Natural killer cell (primary cell): ENCODE measurements at regions not wholly inside any gene's neighbourhood (a gene's known extent, or its start where the extent isn't known, plus 50 kb on each side); places are given as distances from the start of the nearest gene placed in this dataset.

Experiments
- ATAC-seq, 3 donors: fragments of 150-1000 bp in 2 of 3; fragments of 200-7000 bp in 1 of 3; cut with Tn5 transposase; 1 replicate in 1 of 3; 2 replicates in 2 of 3; pipeline ENCODE4 v1.10.0; 2021; ENCODE audit warnings: mild to moderate bottlenecking in 2 of 3, moderate library complexity in 2 of 3
- DNase-seq, 2 donors: peaks; one replicate each; pipeline versions ENCODE4 v3.0.0 to v3.0.0-alpha.2; 2013 to 2021; ENCODE audit warnings: mixed read lengths in 1 of 2
- H3K27ac ChIP-seq: one replicate; pipeline ENCODE4 v1.5.1; 2013; ENCODE audit warnings: mild to moderate bottlenecking, low read length
- H3K27me3 ChIP-seq: one replicate; pipeline ENCODE4 v1.6.1; 2013; ENCODE audit warnings: low read length; ENCODE audit not compliant: control insufficient read depth, insufficient read depth
- H3K36me3 ChIP-seq: one replicate; pipeline ENCODE4 v1.6.1; 2013; ENCODE audit warnings: low read length; ENCODE audit not compliant: control insufficient read depth, insufficient read depth
- H3K4me1 ChIP-seq: one replicate; pipeline ENCODE4 v1.6.1; 2013; ENCODE audit warnings: low read length; ENCODE audit not compliant: control insufficient read depth, insufficient read depth
- H3K4me3 ChIP-seq: one replicate; pipeline ENCODE4 v1.5.1; 2013; ENCODE audit warnings: low read length
- H3K9me3 ChIP-seq: one replicate; pipeline ENCODE4 v1.6.1; 2013; ENCODE audit warnings: low read length; ENCODE audit not compliant: control insufficient read depth, insufficient read depth
- H3K27ac Mint-ChIP-seq, 2 donors: one replicate each; pipeline ENCODE4 v1.8.0; 2022; ENCODE audit warnings: mild to moderate bottlenecking in 2 of 2, mixed read lengths in 2 of 2, moderate library complexity in 1 of 2
- H3K27me3 Mint-ChIP-seq, 2 donors: one replicate each; pipeline ENCODE4 v1.8.0; 2022; ENCODE audit warnings: low read depth in 2 of 2, mixed read lengths in 2 of 2
- H3K36me3 Mint-ChIP-seq: one replicate; pipeline ENCODE4 v1.8.0; 2022; ENCODE audit warnings: mixed read lengths
- H3K4me1 Mint-ChIP-seq, 2 donors: one replicate each; pipeline ENCODE4 v1.8.0; 2022; ENCODE audit warnings: mixed read lengths in 2 of 2
- H3K4me3 Mint-ChIP-seq: one replicate; pipeline ENCODE4 v1.8.0; 2022; ENCODE audit warnings: mild to moderate bottlenecking, moderate library complexity, mixed read lengths
- H3K9me3 Mint-ChIP-seq, 2 donors: one replicate each; pipeline ENCODE4 v1.8.0; 2022; ENCODE audit warnings: mixed read lengths in 2 of 2
- WGBS: methylation state at CpG from one replicate; pipeline ENCODE4 v1.1.7; 2013; ENCODE audit warnings: missing lambda C conversion rate; ENCODE audit not compliant: insufficient coverage; 5-methylcytosine and 5-hydroxymethylcytosine counted together
- intact Hi-C: fragments of 100-400 bp; cut with micrococcal nuclease; formaldehyde crosslinking; loops from one replicate; pipeline ENCODE4 v1.14.2; 2022
- TF ChIP-seq, protein P1 (sequence below): fragments of 200-600 bp; IDR thresholded peaks from one replicate; pipeline ENCODE4 v1.8.0; 2022; ENCODE audit warnings: antibody characterized with exemption

DNA sequence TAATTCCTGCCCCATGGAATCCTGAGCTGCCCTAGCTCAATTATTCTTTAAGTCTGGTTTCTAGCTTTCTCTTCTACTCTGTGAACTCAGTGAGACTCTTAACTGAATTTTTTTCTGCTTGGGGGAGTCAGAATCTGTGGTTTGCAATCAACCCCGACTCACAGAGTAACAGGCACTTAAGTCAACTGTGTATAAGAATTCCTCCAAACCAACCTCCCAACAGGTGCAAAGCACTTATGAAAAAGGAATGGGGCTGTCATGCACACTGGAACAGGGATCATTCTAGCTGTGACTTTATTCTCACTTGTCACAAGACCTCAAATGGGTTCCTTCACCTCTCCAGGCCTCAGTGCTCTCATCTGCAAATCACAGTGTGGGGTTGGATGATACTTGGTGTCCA, 60.3 kb upstream of the SYT6 start:
- Mint-ChIP-seq H3K36me3 (no peaks in the 10 kb centered on the region), H3K4me3 (no peak overlapping the region), H3K27ac (no peak overlapping the region), H3K4me1 (peaks cover 5 to 7% of the 10 kb centered on the region in 2 donors), H3K9me3 (no peaks in the 10 kb centered on the region), H3K27me3 (peaks cover 10 to 32% of the 10 kb centered on the region in 2 donors)
- Histone ChIP-seq H3K4me1 (peaks cover 3% of the 10 kb centered on the region), H3K9me3 (no peaks in the 10 kb centered on the region), H3K27me3 (peaks cover 13% of the 10 kb centered on the region), H3K36me3 (no peaks in the 10 kb centered on the region), H3K4me3 (no peak overlapping the region), H3K27ac (no peak overlapping the region)
- TF ChIP-seq, protein P1, sequence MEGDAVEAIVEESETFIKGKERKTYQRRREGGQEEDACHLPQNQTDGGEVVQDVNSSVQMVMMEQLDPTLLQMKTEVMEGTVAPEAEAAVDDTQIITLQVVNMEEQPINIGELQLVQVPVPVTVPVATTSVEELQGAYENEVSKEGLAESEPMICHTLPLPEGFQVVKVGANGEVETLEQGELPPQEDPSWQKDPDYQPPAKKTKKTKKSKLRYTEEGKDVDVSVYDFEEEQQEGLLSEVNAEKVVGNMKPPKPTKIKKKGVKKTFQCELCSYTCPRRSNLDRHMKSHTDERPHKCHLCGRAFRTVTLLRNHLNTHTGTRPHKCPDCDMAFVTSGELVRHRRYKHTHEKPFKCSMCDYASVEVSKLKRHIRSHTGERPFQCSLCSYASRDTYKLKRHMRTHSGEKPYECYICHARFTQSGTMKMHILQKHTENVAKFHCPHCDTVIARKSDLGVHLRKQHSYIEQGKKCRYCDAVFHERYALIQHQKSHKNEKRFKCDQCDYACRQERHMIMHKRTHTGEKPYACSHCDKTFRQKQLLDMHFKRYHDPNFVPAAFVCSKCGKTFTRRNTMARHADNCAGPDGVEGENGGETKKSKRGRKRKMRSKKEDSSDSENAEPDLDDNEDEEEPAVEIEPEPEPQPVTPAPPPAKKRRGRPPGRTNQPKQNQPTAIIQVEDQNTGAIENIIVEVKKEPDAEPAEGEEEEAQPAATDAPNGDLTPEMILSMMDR = no peak
- 100% methylated on average over 1 of the region's 1 CpG for WGBS
- DNase-seq (no peak), ATAC-seq (no peak)
- intact Hi-C loops = no loop called here

DNA sequence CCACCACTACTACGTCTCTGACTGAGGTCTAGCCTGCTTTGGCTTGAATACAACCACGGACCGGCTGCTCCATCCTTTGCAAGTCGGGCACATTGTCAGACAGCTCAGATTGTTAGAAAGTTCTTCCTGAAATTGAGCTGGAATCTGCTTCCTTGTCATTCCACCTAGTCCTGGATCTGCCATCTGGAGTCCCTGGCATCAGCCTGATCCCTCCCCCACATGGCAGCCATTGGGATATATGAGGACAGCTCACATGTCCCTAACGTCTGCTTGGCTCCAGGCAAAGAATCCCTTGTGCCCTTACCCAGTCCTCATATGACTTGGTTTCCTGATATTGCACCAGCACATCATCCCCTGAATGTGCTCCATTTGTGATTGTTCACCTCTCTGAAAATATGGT, 56.3 kb upstream of the SYT6 start:
- Mint-ChIP-seq H3K27me3 (peaks cover 34 to 66% of the 10 kb centered on the region in 2 donors), H3K4me3 (no peak overlapping the region), H3K4me1 (peaks cover 28 to 31% of the 10 kb centered on the region in 2 donors), H3K9me3 (no peaks in the 10 kb centered on the region), H3K27ac (no peak overlapping the region), H3K36me3 (no peaks in the 10 kb centered on the region)
- no peaks in the 10 kb centered on the region for H3K36me3 ChIP-seq
- WGBS = 92% methylated on average over 5 of the region's 5 CpGs
- TF ChIP-seq, protein P1 = no peak
- H3K27me3 ChIP-seq = peaks cover 29% of the 10 kb centered on the region
- DNase-seq (no peak), ATAC-seq (no peak)
- intact Hi-C loops = no loop called here
- no peaks in the 10 kb centered on the region for H3K9me3 ChIP-seq
- H3K27ac ChIP-seq = no peak overlapping the region
- peaks cover 11% of the 10 kb centered on the region for H3K4me1 ChIP-seq
- H3K4me3 ChIP-seq = no peak overlapping the region

DNA sequence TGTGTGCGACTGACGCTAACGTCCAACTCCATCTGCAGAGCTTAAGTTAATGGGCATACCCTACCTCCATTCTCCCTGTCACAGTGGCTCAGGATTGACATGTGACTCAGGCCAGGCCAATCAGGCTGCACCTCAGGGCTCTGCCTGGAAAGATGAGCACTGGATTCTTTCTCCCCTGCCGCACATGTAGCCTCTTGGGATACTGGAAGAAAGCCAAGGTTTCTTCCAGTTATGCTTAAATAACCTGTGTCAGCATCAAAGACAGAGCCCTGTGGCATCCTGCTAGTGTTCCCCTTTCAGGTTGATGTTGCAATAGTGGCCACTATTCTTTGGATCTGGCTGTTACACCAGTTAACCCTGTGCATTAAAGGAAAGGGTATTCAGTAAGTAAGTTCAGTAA, 55.0 kb upstream of the SYT6 start:
- TF ChIP-seq, protein P1 = no peak
- no peak for DNase-seq
- no peak for ATAC-seq
- H3K9me3 Mint-ChIP-seq = no peaks in the 10 kb centered on the region
- Histone ChIP-seq H3K27ac (no peak overlapping the region), H3K9me3 (no peaks in the 10 kb centered on the region), H3K4me3 (no peak overlapping the region), H3K36me3 (no peaks in the 10 kb centered on the region), H3K4me1 (peaks cover 11% of the 10 kb centered on the region), H3K27me3 (peaks cover 27% of the 10 kb centered on the region)
- no peaks in the 10 kb centered on the region for H3K36me3 Mint-ChIP-seq
- H3K4me1 Mint-ChIP-seq = peaks cover 28 to 31% of the 10 kb centered on the region in 2 donors
- no peak overlapping the region for H3K27ac Mint-ChIP-seq
- peaks cover 41 to 77% of the 10 kb centered on the region in 2 donors for H3K27me3 Mint-ChIP-seq
- H3K4me3 Mint-ChIP-seq = no peak overlapping the region
- intact Hi-C loops = no loop called here
- WGBS = 88% methylated on average over 4 of the region's 4 CpGs

DNA sequence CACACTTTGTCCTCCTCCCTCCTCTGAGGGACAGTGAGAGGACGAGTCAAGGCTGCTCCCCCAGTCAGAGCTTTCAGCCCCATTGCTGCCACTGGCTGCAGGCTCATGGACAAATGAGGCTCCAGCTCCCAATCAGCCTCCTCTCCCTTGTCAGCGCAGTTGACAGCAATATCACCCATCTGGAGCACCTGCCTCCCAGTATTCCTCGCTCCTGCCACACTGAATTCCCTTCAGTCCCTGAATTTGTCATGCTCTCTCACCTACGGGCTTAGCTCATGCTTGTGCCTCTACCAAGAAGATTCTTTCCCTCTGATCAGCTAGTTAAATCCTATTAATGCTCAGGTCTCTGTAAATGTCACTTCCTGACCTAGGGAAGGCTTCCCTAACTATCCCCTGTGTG, 54.4 kb upstream of the SYT6 start:
- H3K4me3 Mint-ChIP-seq = no peak overlapping the region
- intact Hi-C loops = no loop called here
- DNase-seq (no peak), ATAC-seq (no peak)
- H3K9me3 Mint-ChIP-seq = no peaks in the 10 kb centered on the region
- H3K4me1 Mint-ChIP-seq = peaks cover 28 to 31% of the 10 kb centered on the region in 2 donors
- peaks cover 29% of the 10 kb centered on the region for H3K27me3 ChIP-seq
- no peak overlapping the region for H3K27ac ChIP-seq
- H3K27ac Mint-ChIP-seq = no peak overlapping the region
- no peaks in the 10 kb centered on the region for H3K9me3 ChIP-seq
- H3K27me3 Mint-ChIP-seq = peaks cover 40 to 83% of the 10 kb centered on the region in 2 donors
- no peaks in the 10 kb centered on the region for H3K36me3 Mint-ChIP-seq
- H3K4me3 ChIP-seq = no peak overlapping the region
- no peaks in the 10 kb centered on the region for H3K36me3 ChIP-seq
- peaks cover 11% of the 10 kb centered on the region for H3K4me1 ChIP-seq
- 75% methylated on average over 4 of the region's 4 CpGs for WGBS
- TF ChIP-seq, protein P1 = no peak
